ENCODE measurements at regions not wholly inside any gene's neighbourhood (a gene's known extent, or its start where the extent isn't known, plus 50 kb on each side); places are given as distances from the start of the nearest gene placed in this dataset.

GRCh38 chr18:27414682-27415081, 229.6 kb upstream of the CHST9 start:
- TF ChIP-seq CTCF (IDR thresholded peaks at IDR 0.05; ENCODE audit: insufficient read depth, low read depth, low read length, missing control alignments), result no peak
- DNase-seq (ENCODE audit: low read depth), result no peak
- no peak overlapping the region for H3K4me3 ChIP-seq (ENCODE audit: low read depth, low read length)

- TF ChIP-seq CTCF (IDR thresholded peaks at IDR 0.05; ENCODE audit: insufficient read depth, low read depth, low read length, missing control alignments), result no peak
- no peak overlapping the region for H3K4me3 ChIP-seq (ENCODE audit: low read depth, low read length)
- DNase-seq (ENCODE audit: low read depth), result no peak
These were observed 228.6 kb upstream of the CHST9 start for GRCh38 chr18:27413495-27414401.

GRCh38 chr18:27412556-27412955, 227.4 kb upstream of the CHST9 start:
- no peak for DNase-seq (ENCODE audit: low read depth)
- no peak for TF ChIP-seq CTCF (IDR thresholded peaks at IDR 0.05; ENCODE audit: insufficient read depth, low read depth, low read length, missing control alignments)
- no peak overlapping the region for H3K4me3 ChIP-seq (ENCODE audit: low read depth, low read length)

- DNase-seq (ENCODE audit: low read depth), result no peak
- TF ChIP-seq CTCF (IDR thresholded peaks at IDR 0.05; ENCODE audit: insufficient read depth, low read depth, low read length, missing control alignments), result no peak
These were observed 226.8 kb upstream of the CHST9 start for GRCh38 chr18:27411911-27412310.

GRCh38 chr18:27411013-27411412, 225.9 kb upstream of the CHST9 start:
- H3K4me3 ChIP-seq (ENCODE audit: low read depth, low read length), result no peak overlapping the region
- TF ChIP-seq CTCF (IDR thresholded peaks at IDR 0.05; ENCODE audit: insufficient read depth, low read depth, low read length, missing control alignments), result no peak
- DNase-seq (ENCODE audit: low read depth), result no peak

More at GRCh38 chr18:27411911-27412310, 226.8 kb upstream of the CHST9 start:
- H3K4me3 ChIP-seq (ENCODE audit: low read depth, low read length), result no peak overlapping the region

- TF ChIP-seq CTCF (IDR thresholded peaks at IDR 0.05; ENCODE audit: insufficient read depth, low read depth, low read length, missing control alignments), result no peak
- DNase-seq (ENCODE audit: low read depth), result no peak
- H3K4me3 ChIP-seq (ENCODE audit: low read depth, low read length), result no peak overlapping the region
These were observed 219.7 kb upstream of the CHST9 start for GRCh38 chr18:27404855-27405254.
